Aorta (tissue), 5 donors: ENCODE measurements at regions not wholly inside any gene's neighbourhood (a gene's known extent, or its start where the extent isn't known, plus 50 kb on each side); places are given as distances from the start of the nearest gene placed in this dataset.
A peak's percentile ranks its signal among the peaks of the same experiment; 100 is the strongest.

Experiments
- ATAC-seq: fragments of 200-7000 bp; cut with Tn5 transposase; one replicate; pipeline ENCODE4 v1.9.1; 2022; ENCODE audit warnings: moderate library complexity; ENCODE audit not compliant: low FRiP score
- DNase-seq, 2 donors: peaks; one replicate each; pipeline ENCODE4 v3.0.0-alpha.2; 2020
- H3K27ac ChIP-seq, 2 donors: one replicate each; pipeline ENCODE4 v1.5.1; 2013; ENCODE audit warnings: low read length in 2 of 2, mild to moderate bottlenecking in 2 of 2, moderate library complexity in 2 of 2, control low read depth in 1 of 2, inconsistent platforms in 1 of 2, low read depth in 1 of 2
- H3K27me3 ChIP-seq, 2 donors: one replicate each; pipeline ENCODE4 v1.6.1; 2013; ENCODE audit warnings: control low read depth in 1 of 2, low read length in 1 of 2, mild to moderate bottlenecking in 1 of 2, moderate library complexity in 1 of 2; ENCODE audit not compliant: insufficient read depth in 2 of 2, control insufficient read depth in 1 of 2
- H3K36me3 ChIP-seq, 2 donors: one replicate each; pipeline ENCODE4 v1.6.1; 2013; ENCODE audit warnings: control low read depth in 1 of 2, low read length in 1 of 2, mild to moderate bottlenecking in 1 of 2; ENCODE audit not compliant: insufficient read depth in 2 of 2, control insufficient read depth in 1 of 2
- H3K4me1 ChIP-seq, 2 donors: one replicate each; pipeline ENCODE4 v1.6.1; 2013; ENCODE audit warnings: low read length in 2 of 2, control low read depth in 1 of 2, mild to moderate bottlenecking in 1 of 2, moderate library complexity in 1 of 2; ENCODE audit not compliant: insufficient read depth in 2 of 2, control insufficient read depth in 1 of 2
- H3K4me3 ChIP-seq, 2 donors: one replicate each; pipeline ENCODE4 v1.5.1; 2013; ENCODE audit warnings: low read length in 2 of 2, control low read depth in 1 of 2, mild to moderate bottlenecking in 1 of 2
- H3K9me3 ChIP-seq: one replicate; pipeline ENCODE4 v1.6.1; 2013; ENCODE audit warnings: mild to moderate bottlenecking, low read length; ENCODE audit not compliant: control insufficient read depth
- WGBS, 2 donors: extraction: QIAGEN DNeasy Blood & Tissue Kit; methylation state at CpG; one replicate each; pipeline ENCODE4 v1.1.7; 2013; 5-methylcytosine and 5-hydroxymethylcytosine counted together
- intact Hi-C, 2 donors: fragments of 100-400 bp; cut with DNase I; formaldehyde crosslinking; loops; one replicate each; pipeline versions ENCODE4 v1.14.2 to v1.15.0; 2022
- donor health status: healthy with polysubstance abuse.
- donor health status: Bipolar disorder and iron deficiency.
- donor health status: DM: no; HTN: no; CAD: no.
- donor health status: DM: no; HTN: no; CAD: no.
- donor health status: DM: yes; HTN: yes; CAD: no.

DNA sequence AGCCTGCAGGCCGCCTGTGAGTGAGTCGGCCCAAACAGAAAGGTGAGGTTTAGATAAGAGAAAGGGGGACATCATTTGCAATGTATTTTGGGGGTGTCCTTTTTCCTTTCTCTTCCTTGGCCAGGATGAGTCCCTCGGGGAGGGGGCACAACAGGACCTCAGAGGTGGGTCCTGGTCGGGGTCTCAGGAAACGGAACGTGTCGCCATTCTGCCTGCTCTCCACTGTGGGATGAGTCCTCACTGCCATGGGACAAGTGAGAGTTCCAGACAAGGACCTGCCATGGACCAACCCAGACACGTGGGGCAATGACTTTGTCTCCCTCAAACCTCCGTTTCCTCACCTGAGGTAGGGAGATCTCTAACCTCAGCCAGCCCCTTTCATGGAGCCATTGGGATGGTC is 67.9 kb upstream of the TAF1B start:
- no peaks in the 10 kb centered on the region for H3K36me3 ChIP-seq

GRCh38 chr2:9775999-9776712 is 67.1 kb upstream of the TAF1B start:
- DNase-seq (no peak), ATAC-seq (no peak)
- WGBS, 2 donors: 82 to 83% methylated on average over 9 of the region's 9 CpGs
- intact Hi-C loops: no loop called here
- Histone ChIP-seq H3K4me1 (no peaks in the 10 kb centered on the region), H3K36me3 (no peaks in the 10 kb centered on the region), H3K27me3 (no peaks in the 10 kb centered on the region), H3K27ac (no peak overlapping the region), H3K4me3 (no peak overlapping the region), H3K9me3 (no peaks in the 10 kb centered on the region)

More for the DNA sequence above, 67.9 kb upstream of the TAF1B start:
- no peak overlapping the region for H3K27ac ChIP-seq
- DNase-seq (peak in 1 of 2 donors; percentile 32), ATAC-seq (no peak)
- H3K4me1 ChIP-seq: no peaks in the 10 kb centered on the region
- no peak overlapping the region for H3K4me3 ChIP-seq
- 95 to 97% methylated on average over 9 of the region's 9 CpGs for WGBS, 2 donors
- no peaks in the 10 kb centered on the region for H3K27me3 ChIP-seq
- intact Hi-C loops: no loop called here
- no peaks in the 10 kb centered on the region for H3K9me3 ChIP-seq

DNA sequence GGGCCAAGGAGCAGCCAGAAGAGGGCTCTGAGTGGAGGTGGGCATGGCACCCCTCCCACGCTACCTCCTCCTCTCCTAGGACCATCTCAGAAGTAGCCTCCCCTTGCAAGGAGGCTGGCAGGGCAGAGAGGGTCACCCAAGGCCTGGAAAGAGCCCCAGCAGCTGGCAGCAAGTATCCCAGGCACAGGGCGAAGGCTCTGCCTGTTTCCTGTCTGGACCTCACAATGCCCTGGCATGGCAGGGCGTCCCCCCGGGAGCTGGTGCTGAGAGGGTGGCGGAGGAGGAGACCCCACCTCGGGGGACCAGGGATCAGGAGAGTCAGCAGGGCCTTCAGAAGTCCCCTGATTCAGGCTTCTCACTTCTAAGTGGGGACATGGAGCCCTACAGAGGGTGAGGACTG is 66.2 kb upstream of the TAF1B start:
- Histone ChIP-seq H3K9me3 (no peaks in the 10 kb centered on the region), H3K27ac (no peak overlapping the region), H3K27me3 (no peaks in the 10 kb centered on the region), H3K4me1 (no peaks in the 10 kb centered on the region), H3K36me3 (no peaks in the 10 kb centered on the region), H3K4me3 (no peak overlapping the region)
- DNase-seq (peak in 1 of 2 donors; percentile 21), ATAC-seq (no peak)
- intact Hi-C loops: no loop called here
- WGBS, 2 donors: 93 to 95% methylated on average over 6 of the region's 6 CpGs

- DNase-seq (no peak), ATAC-seq (no peak)
- WGBS, 2 donors: 83 to 92% methylated on average over 9 of the region's 9 CpGs
- no peaks in the 10 kb centered on the region for H3K27me3 ChIP-seq
- intact Hi-C loops: no loop called here
- no peak overlapping the region for H3K4me3 ChIP-seq
- H3K36me3 ChIP-seq: no peaks in the 10 kb centered on the region
- no peak overlapping the region for H3K27ac ChIP-seq
- H3K4me1 ChIP-seq: no peaks in the 10 kb centered on the region
- no peaks in the 10 kb centered on the region for H3K9me3 ChIP-seq
These were observed 65.3 kb upstream of the TAF1B start for GRCh38 chr2:9778012-9778411.

- H3K27me3 ChIP-seq: no peaks in the 10 kb centered on the region
- H3K4me3 ChIP-seq: no peak overlapping the region
- ATAC-seq: no peak
- WGBS, 2 donors: 82% methylated on average over 17 of the region's 17 CpGs
- intact Hi-C loops: no loop called here
- H3K9me3 ChIP-seq: no peaks in the 10 kb centered on the region
- DNase-seq: peak in 1 of 2 donors; percentile 64
- H3K36me3 ChIP-seq: no peaks in the 10 kb centered on the region
- no peak overlapping the region for H3K27ac ChIP-seq
- H3K4me1 ChIP-seq: no peaks in the 10 kb centered on the region
These were observed 64.6 kb upstream of the TAF1B start for GRCh38 chr2:9778471-9779316.

DNA sequence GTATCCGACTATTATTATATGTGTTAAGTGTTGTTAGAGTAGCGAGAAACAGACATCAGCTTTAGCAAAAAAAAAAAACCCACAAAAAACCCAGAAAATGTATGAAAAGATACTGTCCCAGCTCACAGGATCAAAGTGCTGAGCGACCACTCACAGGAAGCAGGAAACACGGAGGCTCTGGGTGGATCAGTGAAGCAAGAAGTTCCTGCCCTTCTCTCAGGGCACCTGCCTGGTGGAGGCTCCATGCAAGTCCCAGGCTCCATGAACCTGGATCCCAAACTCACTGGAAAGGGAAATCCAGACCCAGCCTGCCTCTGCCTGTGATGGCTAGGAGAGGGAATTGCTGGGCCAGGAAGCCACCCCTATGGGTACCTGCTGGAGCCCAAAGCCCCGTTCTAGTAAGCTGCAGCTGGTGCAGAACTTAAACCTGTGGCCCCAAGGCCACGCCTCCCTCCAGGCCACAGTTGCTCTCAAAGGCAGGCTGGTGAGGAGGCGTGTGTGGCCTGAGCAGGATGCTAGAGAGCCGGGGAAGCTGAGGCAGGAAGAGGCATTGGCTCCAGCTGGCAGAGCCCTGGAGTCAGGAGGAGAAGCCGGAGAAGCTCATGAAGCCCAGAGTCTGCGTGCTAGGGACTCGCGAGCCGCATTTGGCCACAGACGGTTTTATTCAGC is 63.5 kb upstream of the TAF1B start:
- ATAC-seq (no peak), DNase-seq (peak in 1 of 2 donors; percentile 46)
- intact Hi-C loops: no loop called here
- Histone ChIP-seq H3K27ac (no peak overlapping the region), H3K4me1 (no peaks in the 10 kb centered on the region), H3K9me3 (no peaks in the 10 kb centered on the region), H3K4me3 (no peak overlapping the region), H3K27me3 (no peaks in the 10 kb centered on the region), H3K36me3 (no peaks in the 10 kb centered on the region)
- 89 to 94% methylated on average over 14 of the region's 14 CpGs for WGBS, 2 donors

GRCh38 chr2:9780368-9781130 is 62.7 kb upstream of the TAF1B start:
- intact Hi-C loops: no loop called here

GRCh38 chr2:9781252-9781651 is 62.0 kb upstream of the TAF1B start:
- no peaks in the 10 kb centered on the region for H3K9me3 ChIP-seq
- H3K4me1 ChIP-seq: no peaks in the 10 kb centered on the region
- no peak overlapping the region for H3K27ac ChIP-seq
- 83 to 92% methylated on average over 9 of the region's 9 CpGs for WGBS, 2 donors
- no peaks in the 10 kb centered on the region for H3K36me3 ChIP-seq
- no peak overlapping the region for H3K4me3 ChIP-seq
- DNase-seq: peak in 1 of 2 donors; percentile 20
- no peaks in the 10 kb centered on the region for H3K27me3 ChIP-seq
- intact Hi-C loops: no loop called here
- no peak for ATAC-seq

More at GRCh38 chr2:9780368-9781130, 62.7 kb upstream of the TAF1B start:
- no peaks in the 10 kb centered on the region for H3K36me3 ChIP-seq
- H3K4me1 ChIP-seq: no peaks in the 10 kb centered on the region
- no peak overlapping the region for H3K4me3 ChIP-seq
- H3K27ac ChIP-seq: no peak overlapping the region
- H3K9me3 ChIP-seq: no peaks in the 10 kb centered on the region
- no peaks in the 10 kb centered on the region for H3K27me3 ChIP-seq
- DNase-seq (peak in 1 of 2 donors; percentile 33), ATAC-seq (no peak)
- WGBS, 2 donors: 86 to 88% methylated on average over 10 of the region's 10 CpGs
